Right renal pelvis (tissue), 4 donors: ENCODE measurements at regions not wholly inside any gene's neighbourhood (a gene's known extent, or its start where the extent isn't known, plus 50 kb on each side); places are given as distances from the start of the nearest gene placed in this dataset.
"Not testable (repeated sequence)": the region's sequence is repeated elsewhere in the genome, so short reads cannot be mapped to it uniquely, and the experiment has no call there.

Experiments used
- DNase-seq, 4 donors: peaks; one replicate each; pipeline ENCODE4 v3.0.0-alpha.2; 2013; ENCODE audit warnings: low read depth in 4 of 4, low spot score in 3 of 4, missing footprints in 1 of 4

DNA sequence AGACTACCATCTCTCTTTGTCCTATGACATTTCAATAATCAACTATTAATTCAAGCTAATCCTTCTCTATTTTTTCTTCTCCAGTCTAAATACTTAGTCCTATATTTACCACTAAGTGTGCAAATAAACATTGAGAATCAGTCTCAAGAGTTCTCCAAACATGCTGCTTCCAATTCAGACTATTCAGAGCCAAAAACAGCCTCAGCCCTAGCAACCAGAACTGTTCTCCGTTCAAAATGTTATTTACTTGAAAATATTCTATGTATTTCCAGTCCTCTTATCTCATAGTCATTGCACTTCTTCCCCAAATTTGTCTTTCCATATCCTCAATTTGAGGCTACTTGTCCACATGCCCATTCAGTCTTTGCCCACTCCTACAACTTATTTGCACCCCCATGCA, 805.5 kb downstream of the IGSF11 start:
- DNase-seq: no peak

DNA sequence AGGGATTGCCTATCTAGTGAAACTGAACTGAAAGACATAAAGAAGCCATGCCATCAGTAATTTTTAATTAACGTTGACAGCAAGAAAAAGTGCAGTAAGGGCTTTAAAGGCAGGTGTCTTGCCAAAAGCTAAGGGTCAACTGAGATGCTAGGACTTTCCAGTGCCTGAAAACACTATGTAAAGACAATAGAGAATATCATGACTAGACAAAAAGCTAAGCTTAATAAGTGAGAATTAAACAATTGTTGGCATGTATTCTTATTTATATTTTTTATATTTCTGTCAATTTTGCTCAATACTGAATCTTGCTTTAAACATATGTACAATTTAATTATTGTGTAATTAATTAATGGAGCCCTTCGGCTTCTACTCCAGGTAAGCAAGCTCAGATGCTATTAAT, 803.1 kb downstream of the IGSF11 start:
- no peak for DNase-seq

DNA sequence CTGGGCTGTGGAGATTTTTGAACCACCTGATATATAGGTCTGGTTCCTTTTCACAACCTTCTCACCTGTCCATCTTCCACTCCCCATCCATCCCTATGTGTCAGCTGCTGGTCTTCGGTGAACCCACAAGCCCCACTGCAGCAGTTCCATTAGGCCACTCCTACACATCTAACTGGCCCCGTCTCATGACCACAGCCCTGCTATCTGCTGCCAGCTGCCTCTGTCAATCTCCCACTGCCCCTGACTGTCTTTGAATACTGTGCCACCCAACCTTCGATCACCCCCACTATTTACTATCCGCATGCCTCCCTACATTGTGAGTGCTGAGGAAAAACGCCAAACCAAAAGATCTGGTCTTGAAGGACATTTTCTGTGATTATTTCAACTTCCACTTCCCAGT, 795.4 kb downstream of the IGSF11 start:
- no peak for DNase-seq

DNA sequence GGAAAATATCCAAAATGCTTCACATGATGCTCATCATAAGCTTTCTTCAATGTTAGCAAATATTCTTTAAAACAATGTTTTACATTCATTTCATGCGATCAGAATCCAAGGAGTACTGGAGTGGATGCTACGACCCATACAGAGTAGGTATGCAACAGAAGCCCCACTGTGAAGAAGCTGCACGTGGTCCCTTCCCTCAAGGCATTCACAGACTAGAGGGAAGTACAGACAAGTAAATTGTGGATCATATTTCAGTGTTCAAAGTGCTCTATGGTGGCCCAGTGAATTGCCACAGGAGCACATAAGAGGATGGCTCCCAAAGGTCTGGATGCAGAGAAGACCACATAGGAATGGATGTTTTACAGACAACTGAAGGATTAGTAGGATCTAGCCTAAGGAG, 789.9 kb downstream of the IGSF11 start:
- no peak for DNase-seq

DNA sequence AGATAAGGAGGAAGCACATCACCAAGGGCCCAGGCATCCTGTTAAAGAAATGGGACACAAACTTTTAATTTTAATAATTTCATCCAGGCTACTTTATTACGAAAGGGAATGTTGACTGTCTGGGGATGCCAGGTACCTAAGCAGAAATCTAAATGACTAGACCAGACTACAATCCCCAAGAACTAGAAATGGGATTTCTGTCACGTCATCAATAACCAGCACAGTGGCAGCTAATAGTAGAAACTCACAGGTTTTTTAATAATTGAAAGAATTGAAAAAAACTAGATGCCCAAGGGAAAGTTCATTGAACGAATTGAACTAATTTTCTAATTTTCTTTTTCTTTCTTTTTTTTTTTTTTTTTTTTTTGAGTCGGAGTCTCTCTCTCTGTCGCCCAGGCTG, 789.3 kb downstream of the IGSF11 start:
- no peak for DNase-seq

DNA sequence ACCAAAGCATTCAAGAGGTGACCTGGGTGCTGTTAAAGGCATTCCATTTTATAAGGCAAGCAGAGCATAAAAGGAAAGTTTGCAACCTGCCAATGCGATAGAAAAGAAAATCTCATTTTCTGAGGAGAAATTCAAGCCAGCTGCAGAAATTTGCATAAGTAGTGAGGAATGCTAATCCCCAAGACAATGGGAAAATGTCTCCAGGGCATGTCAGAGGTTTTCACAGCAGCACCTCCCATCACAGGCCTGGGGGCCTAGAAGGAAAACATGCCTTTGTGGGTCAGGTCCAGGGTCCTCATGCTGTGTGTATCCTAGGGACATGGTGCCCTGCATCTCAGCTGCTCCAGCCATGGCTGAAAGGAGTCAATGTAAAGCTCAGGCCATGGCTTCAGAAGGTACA, 775.8 kb downstream of the IGSF11 start:
- DNase-seq: not testable (repeated sequence)

DNA sequence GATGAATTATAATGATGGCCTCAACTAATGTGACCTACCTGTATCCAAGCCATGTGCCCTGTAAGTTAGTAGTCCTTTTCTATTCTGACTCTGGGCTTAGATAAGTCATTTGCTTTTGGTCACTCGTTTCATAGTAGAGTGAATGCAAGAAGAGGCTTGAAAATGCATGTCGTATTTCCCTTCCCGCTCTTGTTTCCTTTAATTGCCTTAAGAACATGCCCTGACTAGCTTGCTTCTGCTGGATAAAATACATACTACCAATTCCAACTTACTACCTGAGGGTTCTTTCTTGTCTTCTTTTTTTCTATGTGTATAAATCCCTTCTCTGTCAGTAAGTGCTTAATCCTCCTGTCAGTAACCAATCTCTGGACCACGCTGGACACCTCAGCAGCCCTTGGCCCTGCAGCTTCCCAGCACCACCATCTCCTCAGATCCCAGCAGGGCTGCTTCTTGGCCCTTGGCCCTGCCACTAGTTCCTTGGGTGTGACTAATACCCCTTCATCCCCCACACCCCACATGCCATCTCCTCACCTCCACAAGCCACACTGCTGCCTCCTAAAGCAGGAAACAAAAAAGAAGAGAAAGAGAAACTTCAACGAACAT, 771.7 kb downstream of the IGSF11 start:
- DNase-seq: no peak

DNA sequence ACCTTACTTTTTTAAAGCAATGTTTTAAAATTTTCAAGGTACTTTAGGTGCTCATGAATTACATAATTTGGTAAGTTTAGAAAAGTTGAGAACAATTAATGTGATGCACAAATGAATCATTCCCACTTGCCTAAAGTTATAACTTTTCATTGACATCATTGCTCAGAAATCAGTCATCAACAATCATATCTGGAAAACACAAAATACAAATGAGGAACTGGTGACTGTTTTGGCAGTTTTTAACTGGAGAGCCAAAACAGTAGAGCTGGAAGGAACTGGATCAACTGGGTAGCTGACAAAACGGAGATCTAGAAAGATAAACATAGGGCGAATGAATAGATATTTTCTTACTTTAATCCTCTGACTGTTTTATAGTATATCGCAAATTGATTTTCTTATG, 767.1 kb downstream of the IGSF11 start:
- DNase-seq: no peak

DNA sequence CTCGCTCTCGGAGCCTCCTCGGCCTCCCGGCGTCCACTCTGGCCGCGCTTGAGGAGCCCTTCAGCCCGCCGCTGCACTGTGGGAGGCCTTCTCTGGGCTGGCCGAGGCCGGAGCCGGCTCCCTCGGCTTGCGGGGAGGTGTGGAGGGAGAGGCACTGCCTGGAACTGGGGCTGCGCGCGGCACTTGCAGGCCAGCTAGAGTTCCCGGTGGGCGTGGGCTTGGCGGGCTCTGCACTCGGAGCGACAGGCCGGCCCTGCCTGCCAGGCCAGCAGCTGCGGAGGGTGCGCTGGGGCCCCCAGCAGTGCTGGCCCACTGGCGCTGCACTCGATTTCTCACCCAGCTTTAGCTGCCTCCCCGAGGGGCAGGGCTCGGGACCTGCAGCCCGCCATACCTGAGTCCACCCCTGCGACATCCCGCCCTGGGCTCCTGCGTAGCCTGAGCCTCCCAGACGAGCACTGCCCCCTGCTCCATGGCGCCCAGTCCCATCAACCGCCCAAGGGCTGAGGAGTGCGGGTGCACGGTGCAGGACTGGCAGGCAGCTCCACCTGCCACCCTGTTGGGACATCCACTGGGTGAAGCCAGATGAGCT, 765.0 kb downstream of the IGSF11 start:
- no peak for DNase-seq

DNA sequence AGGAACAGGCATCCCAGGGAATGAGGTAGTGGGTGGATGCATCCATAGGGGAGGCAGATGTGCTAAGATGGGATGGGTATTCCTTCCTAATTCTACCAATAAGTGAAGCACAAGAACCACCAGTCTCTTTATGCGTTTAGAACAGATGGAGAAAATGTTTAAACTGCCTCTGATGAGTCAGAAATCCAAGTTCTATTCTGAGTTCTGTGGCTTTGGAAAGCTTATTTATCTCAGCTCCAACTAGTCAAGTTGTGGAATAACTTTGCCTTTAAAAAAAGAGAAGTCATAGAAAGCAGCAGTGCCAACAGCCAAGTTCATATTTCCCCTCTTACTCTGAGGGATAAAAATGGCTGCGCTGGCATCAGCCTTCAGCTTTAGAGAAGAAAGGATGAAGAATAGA, 761.7 kb downstream of the IGSF11 start:
- no peak for DNase-seq

DNA sequence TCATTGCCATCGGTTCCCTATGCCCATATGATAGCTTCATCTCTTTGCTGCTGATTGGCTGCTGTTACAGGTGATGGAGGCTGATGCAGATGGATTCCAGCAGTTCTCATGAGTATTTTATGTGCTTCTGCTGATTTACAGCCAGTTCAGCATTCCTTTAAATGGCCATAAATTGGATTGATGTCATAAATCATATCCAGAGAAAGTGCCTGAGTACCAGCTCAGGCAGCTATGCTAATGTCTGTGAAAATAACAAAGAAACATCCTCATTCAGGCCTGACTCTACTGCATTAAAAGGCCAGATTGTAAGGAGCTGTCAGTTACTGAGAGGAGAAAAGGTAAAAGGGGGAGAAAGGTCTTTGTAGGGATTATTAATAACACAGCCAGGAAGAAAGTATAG, 756.8 kb downstream of the IGSF11 start:
- no peak for DNase-seq

DNA sequence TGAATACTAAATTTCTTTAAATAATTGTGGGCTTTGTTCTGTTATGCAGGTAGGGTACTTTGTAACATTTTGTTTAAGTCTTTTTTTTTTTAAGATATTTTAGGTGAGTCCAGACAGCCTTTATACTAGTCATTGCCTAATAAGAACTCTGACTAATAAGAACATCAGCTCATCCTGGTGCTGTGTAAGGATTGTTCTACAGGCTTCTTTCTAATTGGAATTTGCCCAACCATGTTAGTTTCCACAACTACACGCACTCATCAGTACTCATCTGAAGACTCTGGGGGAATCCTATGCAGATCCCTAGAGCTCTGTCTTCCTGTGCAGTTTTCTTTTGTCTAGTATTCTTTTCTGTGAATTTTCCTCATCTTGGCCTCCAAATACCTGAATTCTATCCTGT, 741.8 kb downstream of the IGSF11 start:
- no peak for DNase-seq

DNA sequence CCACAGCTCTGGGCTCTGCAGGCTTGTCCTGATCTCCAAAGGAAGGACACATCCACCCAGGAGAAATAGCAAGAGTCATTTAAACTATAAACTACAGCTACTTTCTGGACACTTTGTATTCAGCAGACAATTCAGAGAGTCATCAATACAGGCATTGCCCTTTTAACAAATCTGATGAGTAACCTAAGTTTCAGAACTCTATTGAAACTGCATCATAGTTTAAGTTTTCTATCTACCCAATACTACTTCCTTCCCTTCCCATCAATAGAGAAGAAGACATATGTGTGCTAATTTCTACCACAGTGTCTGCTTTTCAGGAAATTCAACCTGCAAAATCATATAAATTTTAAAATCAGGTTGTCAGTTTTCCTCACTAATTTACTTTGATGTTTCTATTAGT, 736.5 kb downstream of the IGSF11 start:
- no peak for DNase-seq

DNA sequence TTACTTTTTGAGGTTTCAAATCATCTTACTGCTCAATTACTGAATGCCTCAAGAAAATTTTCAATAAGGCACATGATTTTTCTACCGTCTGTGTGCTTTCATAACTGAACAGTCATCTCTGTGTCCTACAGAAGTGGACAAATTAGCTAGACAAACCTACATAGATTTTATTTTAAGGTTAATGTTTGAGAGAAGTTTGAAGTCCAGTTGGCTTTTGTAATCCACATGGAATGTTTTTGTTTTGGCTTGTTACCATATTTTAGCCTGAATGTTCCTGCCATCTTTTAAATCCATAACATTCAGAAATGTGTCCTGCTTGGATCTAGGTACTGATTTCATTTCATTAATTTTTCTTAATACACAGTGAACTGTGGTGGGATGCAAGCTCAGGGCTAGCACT, 730.1 kb downstream of the IGSF11 start:
- DNase-seq: no peak

DNA sequence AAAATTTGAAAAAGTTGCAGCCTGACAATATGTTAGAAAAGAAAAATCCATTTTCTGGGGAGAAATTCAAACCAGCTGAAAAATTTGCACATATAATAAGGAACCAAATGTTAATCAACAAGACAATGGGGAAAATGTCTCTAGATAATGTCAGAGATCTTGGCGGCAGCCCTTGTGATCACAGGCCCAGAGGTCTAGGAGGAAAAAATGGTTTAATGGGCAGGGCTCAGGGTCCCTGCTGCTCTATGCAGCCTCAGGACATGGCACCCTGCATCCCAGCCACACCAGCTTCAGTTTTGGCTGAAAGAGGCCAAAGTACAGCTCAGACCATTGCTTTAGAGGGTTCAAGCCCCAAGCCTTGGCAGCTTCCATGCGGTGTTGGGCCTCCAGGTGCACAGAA, 701.9 kb downstream of the IGSF11 start:
- no peak for DNase-seq

DNA sequence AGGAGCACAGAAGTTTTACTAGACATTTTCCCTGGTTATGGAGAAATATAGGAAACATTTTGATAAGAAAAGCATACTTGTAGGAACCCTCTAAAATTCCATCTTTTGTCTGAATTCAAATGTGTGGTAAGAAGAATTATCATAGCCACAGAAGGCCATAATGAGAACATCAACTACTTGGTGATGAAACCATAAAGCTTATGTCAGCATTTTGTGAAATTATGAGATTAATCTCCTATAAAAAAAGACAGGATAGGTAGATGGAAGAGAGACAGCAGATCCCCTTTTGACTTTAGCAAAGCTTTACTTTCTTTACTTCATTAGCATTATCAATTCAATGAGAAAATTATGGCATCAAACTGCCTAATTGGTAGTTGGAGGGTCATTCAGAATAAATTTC, 697.0 kb downstream of the IGSF11 start:
- DNase-seq: no peak

DNA sequence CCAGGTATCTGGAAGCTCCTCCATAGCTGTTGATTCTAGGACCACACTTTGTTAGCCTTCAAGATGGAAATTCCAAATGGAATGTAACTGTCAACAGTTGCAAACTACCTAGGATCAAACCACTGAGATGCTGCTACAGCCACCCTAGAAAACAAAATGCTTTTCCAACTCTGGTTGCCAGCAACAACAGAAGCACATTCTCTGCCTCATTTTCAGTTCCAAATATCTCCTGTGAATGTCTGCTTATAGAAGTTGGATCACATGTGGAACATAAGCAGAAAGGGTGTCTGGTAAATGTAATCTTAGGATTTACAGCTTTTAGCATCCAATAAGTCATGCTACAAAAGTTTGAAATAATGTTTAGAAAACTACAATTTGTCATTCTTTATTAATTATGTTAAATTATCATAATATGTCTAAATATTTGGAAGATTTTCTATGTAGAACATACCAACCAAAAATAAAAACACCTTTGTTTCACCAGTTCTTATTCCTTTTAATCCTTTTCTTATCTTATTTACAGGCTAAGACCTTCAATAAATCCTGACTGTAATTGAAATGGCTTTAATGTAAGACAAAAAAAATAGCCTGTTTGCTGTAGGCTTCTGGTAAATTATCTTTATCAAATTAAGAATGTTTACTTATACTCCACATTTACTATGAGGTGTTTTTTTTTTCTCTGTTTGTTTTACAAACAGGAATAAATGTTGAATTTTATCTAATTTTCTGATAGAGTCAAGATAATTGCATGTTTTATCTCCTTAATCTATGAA, 687.1 kb downstream of the IGSF11 start:
- DNase-seq: no peak

DNA sequence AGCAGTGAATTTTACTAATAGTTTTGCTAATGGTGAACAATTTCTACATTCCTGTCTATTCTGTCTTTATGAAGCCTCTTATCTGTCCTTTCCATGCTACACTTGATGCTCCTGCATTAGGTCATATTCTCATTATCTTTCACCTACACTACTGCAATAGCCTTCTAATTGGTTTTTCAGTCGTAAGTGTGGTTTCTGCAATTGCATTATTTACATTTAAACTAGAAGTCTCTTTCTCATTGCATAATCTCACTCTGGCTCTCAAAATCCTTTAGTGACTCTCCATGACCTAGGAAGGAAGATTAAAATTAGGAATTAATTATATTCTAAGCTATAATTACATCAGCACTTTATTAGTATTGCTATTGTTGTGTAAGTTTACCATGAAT, 686.5 kb downstream of the IGSF11 start:
- no peak for DNase-seq

DNA sequence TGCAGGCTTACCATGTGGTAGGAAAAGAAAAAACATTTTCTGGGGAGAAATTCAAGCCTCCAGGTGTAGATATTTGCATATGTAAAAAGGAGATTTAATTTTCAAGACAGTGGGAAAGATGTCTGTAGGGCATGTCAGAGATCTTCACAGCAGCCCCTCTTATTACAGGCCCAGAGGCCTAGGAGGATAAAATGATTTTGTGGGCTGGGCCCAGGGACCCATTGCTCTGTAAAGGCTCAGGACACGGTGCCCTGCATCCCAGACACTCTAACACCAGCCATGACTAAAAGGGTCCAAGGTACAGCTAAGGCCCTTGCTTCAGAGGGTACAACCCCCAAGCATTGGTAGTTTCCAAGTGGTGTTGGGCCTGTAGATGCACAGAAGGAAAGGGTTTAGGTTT, 680.1 kb downstream of the IGSF11 start:
- no peak for DNase-seq

DNA sequence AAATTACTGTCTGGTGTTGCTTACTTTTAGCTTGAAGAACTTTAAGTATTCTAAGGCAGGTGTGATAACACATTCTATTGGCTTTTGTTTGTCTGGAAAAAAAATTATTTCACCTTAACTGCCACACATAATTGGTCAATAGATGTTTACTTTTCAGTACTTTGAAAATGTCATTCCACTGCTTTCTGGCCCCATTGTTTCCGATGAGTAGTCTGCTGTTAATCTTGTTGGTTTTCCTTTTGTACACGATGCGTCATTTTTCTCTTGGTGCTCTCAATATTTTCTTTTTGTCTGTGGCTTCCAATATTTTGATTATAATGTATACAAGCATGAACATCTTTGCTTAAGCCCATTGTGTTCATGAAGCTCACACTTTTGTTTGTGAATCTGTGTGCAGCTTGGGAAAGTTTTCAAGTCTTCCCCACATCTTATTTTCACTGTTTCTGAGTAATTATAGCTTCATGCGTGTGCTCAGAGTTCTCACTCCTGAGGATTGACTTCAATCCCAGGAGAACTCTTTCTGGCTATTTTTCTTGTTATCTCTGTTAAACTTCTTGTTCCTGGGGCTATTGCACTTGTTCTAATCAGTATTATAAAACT, 664.7 kb downstream of the IGSF11 start:
- DNase-seq: no peak

DNA sequence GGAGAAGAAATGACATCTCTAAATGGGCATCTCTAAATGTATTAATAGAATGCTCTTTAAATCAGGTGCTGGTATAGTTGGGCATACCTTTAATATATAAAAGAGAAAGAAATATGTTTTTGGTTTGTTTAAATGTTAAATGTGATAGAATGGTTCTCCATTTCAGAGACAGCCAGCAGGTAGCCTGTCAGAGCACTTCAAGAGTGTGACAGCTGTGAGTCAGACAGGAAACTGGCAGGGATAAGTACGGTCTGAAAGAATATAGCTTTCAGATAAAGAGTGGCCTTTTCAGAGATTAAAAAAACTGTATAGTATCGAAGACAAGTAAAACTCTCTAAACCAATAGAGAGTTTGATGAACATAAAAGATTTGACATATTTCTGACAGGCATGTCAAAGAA, 654.1 kb downstream of the IGSF11 start:
- DNase-seq: no peak

DNA sequence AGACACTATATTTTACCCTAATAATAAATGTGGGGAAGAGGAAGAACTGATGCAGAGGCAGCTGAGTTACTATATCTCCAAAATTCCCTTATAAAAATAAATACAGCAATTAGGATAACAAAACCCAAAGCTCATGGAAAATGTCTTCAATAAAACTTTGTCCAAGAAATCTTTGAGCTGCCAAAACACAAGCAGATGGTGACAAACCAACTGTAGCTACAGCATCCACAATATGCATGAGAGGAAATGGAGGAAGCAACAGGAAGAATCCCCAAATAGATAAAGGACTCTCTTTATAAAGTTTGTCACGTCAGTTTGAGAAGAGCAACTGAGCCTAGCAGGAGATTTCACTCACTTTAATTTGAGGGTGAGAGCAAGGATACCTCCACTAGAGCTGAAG, 638.2 kb downstream of the IGSF11 start:
- DNase-seq: no peak
